ENCODE measurements at regions not wholly inside any gene's neighbourhood (a gene's known extent, or its start where the extent isn't known, plus 50 kb on each side); places are given as distances from the start of the nearest gene placed in this dataset.

GRCh38 chr17:22142091-22142490, 449.8 kb downstream of the KCNJ18 start:
- no peak overlapping the region for H3K27ac Mint-ChIP-seq (ENCODE audit: unreplicated experiment)
- H3K4me1 Mint-ChIP-seq (ENCODE audit: unreplicated experiment): no peaks in the 10 kb centered on the region
- H3K4me3 Mint-ChIP-seq (ENCODE audit: unreplicated experiment): no peak overlapping the region
- no peaks in the 10 kb centered on the region for H3K9me3 Mint-ChIP-seq (ENCODE audit: unreplicated experiment)
- TF ChIP-seq CTCF (IDR thresholded peaks at IDR 0.05; ENCODE audit: unreplicated experiment): no peak
- DNase-seq (ENCODE audit: low spot score): no peak
- no peaks in the 10 kb centered on the region for H3K27me3 Mint-ChIP-seq (ENCODE audit: unreplicated experiment)
- H3K36me3 Mint-ChIP-seq (ENCODE audit: low read depth, unreplicated experiment): no peaks in the 10 kb centered on the region

GRCh38 chr17:22145605-22146178, 453.4 kb downstream of the KCNJ18 start:
- no peak for TF ChIP-seq CTCF (IDR thresholded peaks at IDR 0.05; ENCODE audit: unreplicated experiment)
- Mint-ChIP-seq H3K9me3 (ENCODE audit: unreplicated experiment) (no peaks in the 10 kb centered on the region), H3K27ac (ENCODE audit: unreplicated experiment) (no peak overlapping the region), H3K36me3 (ENCODE audit: low read depth, unreplicated experiment) (no peaks in the 10 kb centered on the region), H3K4me1 (ENCODE audit: unreplicated experiment) (no peaks in the 10 kb centered on the region), H3K4me3 (ENCODE audit: unreplicated experiment) (no peak overlapping the region), H3K27me3 (ENCODE audit: unreplicated experiment) (no peaks in the 10 kb centered on the region)
- DNase-seq (ENCODE audit: low spot score): no peak

- Mint-ChIP-seq H3K27ac (ENCODE audit: unreplicated experiment) (no peak overlapping the region), H3K27me3 (ENCODE audit: unreplicated experiment) (no peaks in the 10 kb centered on the region), H3K36me3 (ENCODE audit: low read depth, unreplicated experiment) (no peaks in the 10 kb centered on the region), H3K4me1 (ENCODE audit: unreplicated experiment) (no peaks in the 10 kb centered on the region), H3K9me3 (ENCODE audit: unreplicated experiment) (no peaks in the 10 kb centered on the region), H3K4me3 (ENCODE audit: unreplicated experiment) (no peak overlapping the region)
- no peak for DNase-seq (ENCODE audit: low spot score)
- no peak for TF ChIP-seq CTCF (IDR thresholded peaks at IDR 0.05; ENCODE audit: unreplicated experiment)
Observed at GRCh38 chr17:22158364-22158763, 466.0 kb downstream of the KCNJ18 start.

GRCh38 chr17:22161376-22161775, 469.1 kb downstream of the KCNJ18 start:
- no peak overlapping the region for H3K4me3 Mint-ChIP-seq (ENCODE audit: unreplicated experiment)
- no peak for TF ChIP-seq CTCF (IDR thresholded peaks at IDR 0.05; ENCODE audit: unreplicated experiment)
- no peaks in the 10 kb centered on the region for H3K36me3 Mint-ChIP-seq (ENCODE audit: low read depth, unreplicated experiment)
- H3K27me3 Mint-ChIP-seq (ENCODE audit: unreplicated experiment): no peaks in the 10 kb centered on the region
- no peaks in the 10 kb centered on the region for H3K4me1 Mint-ChIP-seq (ENCODE audit: unreplicated experiment)
- no peaks in the 10 kb centered on the region for H3K9me3 Mint-ChIP-seq (ENCODE audit: unreplicated experiment)
- no peak overlapping the region for H3K27ac Mint-ChIP-seq (ENCODE audit: unreplicated experiment)
- DNase-seq (ENCODE audit: low spot score): no peak

GRCh38 chr17:22171631-22172030, 479.3 kb downstream of the KCNJ18 start:
- Mint-ChIP-seq H3K27ac (ENCODE audit: unreplicated experiment) (no peak overlapping the region), H3K4me1 (ENCODE audit: unreplicated experiment) (no peaks in the 10 kb centered on the region), H3K4me3 (ENCODE audit: unreplicated experiment) (no peak overlapping the region), H3K9me3 (ENCODE audit: unreplicated experiment) (peaks cover 6% of the 10 kb centered on the region), H3K36me3 (ENCODE audit: low read depth, unreplicated experiment) (no peaks in the 10 kb centered on the region), H3K27me3 (ENCODE audit: unreplicated experiment) (no peaks in the 10 kb centered on the region)
- no peak for TF ChIP-seq CTCF (IDR thresholded peaks at IDR 0.05; ENCODE audit: unreplicated experiment)
- DNase-seq (ENCODE audit: low spot score): no peak
